Epithelial cell of esophagus (primary cell): ENCODE measurements at regions not wholly inside any gene's neighbourhood (a gene's known extent, or its start where the extent isn't known, plus 50 kb on each side); places are given as distances from the start of the nearest gene placed in this dataset.

Experiments used
- DNase-seq: peaks from one replicate; pipeline ENCODE4 v3.0.0; 2010; ENCODE audit warnings: low read depth
- H3K4me3 ChIP-seq: 2 replicates; pipeline ENCODE4 v1.5.1; 2011; ENCODE audit warnings: mild to moderate bottlenecking, low read length, control low read depth
- CTCF ChIP-seq: IDR thresholded peaks from 2 replicates; pipeline ENCODE4 v1.5.1; 2011; ENCODE audit warnings: low read depth, mild to moderate bottlenecking, low read length, control low read depth, inconsistent platforms; ENCODE audit not compliant: insufficient read depth; ENCODE audit errors: missing control alignments

GRCh38 chr12:105960319-105961083 is 178.3 kb downstream of the NUAK1 start:
- DNase-seq, result peak; percentile 41

GRCh38 chr12:105961821-105962671 is 176.7 kb downstream of the NUAK1 start:
- peak; percentile 56 for DNase-seq
- H3K4me3 ChIP-seq, result no peak overlapping the region
- TF ChIP-seq CTCF, result no peak

More at GRCh38 chr12:105960319-105961083, 178.3 kb downstream of the NUAK1 start:
- H3K4me3 ChIP-seq, result no peak overlapping the region
- TF ChIP-seq CTCF, result no peak

DNA sequence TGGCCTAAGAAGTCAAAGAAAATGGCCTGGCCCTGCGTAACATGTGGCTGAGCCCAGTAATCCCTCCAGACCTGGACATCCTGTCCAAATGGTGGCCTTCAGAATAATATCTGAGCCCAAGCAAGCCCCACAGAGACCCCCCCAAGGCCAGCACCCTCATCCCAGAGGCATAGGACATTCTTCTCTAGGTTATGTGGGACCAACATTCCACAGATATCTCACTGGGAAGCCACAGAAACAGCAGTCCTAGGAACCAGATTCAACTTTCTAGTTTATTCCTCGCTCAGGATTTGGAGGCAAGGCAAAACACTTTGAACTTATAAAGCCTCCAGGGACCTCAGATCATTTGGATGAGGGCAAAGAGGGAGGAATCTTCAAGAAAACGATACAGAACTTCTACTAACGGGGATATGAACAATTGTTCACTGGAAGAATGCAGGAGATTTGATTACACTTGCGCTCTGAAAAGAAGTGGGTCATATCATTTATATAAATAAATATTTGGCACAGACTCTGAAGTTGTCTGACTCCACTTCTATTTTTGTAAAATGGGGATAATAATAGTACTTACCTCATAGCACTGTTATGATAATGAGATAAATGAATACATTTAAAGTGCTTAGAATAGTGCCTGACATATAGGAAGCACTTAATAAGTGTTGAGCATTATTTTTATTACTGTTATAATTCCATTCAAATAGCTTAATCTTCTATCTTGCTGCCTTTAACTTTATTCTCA is 171.5 kb downstream of the NUAK1 start:
- DNase-seq, result no peak
- H3K4me3 ChIP-seq, result no peak overlapping the region
- no peak for TF ChIP-seq CTCF

DNA sequence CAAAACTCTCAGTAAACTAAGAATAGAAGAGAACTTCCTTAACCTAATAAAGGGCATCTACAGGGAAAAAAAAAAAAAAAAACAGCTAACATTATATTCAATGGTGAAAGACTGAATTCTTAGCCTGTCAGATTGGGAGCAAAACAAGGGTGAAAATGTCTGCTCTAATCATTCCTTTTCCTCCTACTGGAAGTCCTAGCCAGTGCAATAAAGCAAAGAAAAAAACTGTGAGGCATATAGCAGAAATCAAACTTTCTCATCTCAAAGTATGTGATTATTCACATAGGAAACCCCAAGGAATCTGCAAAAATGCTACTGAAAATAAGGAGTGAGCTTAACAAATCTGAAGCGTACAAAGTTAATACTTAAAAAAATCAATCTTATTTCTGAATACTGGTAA is 170.7 kb downstream of the NUAK1 start:
- TF ChIP-seq CTCF, result no peak
- no peak overlapping the region for H3K4me3 ChIP-seq
- DNase-seq, result no peak

GRCh38 chr12:105970885-105971284 is 167.9 kb downstream of the NUAK1 start:
- no peak for TF ChIP-seq CTCF
- H3K4me3 ChIP-seq, result no peak overlapping the region
- peak; percentile 95 for DNase-seq

DNA sequence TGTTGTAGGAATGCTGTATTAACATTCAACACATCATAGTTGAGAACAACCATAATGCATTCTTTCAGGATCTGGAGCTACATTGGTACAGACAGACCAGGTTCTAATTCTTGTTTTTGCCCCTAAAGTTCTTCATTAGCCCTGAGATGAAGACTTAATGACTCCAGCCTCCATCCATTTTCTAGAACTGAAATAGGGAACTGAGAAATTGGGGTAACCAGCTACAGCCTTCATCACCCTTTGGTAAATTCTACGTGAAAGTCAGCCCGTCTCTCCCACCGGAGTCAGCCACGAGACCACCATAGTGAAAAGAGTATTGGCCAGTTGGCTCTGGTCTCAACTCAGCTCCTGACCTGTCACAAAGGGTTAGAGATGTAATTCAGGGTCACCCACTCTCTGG is 164.0 kb downstream of the NUAK1 start:
- no peak for TF ChIP-seq CTCF
- DNase-seq, result no peak
- H3K4me3 ChIP-seq, result no peak overlapping the region
